IMR-90 (cell line): ENCODE measurements at regions not wholly inside any gene's neighbourhood (a gene's known extent, or its start where the extent isn't known, plus 50 kb on each side); places are given as distances from the start of the nearest gene placed in this dataset.

Source experiments
- ATAC-seq: fragments of 200-7000 bp; cut with Tn5 transposase; 2 replicates; pipeline ENCODE4 v1.9.1; 2020; ENCODE audit warnings: low read depth, mild to moderate bottlenecking, moderate library complexity
- BruUV-seq: library from RNA; stranded (reverse); fragments of 400-500 nt; replicated peaks from 2 replicates; lab custom pipeline; 2021; lab: Mats Ljungman, UMichigan
- CTCF ChIA-PET: fragments of 300-600 bp; formaldehyde crosslinking; extraction: SDS; loops from one replicate; lab custom pipeline; 2021; ENCODE audit warnings: antibody characterized with exemption; lab: Yijun Ruan, JAX
- POLR2A ChIA-PET: fragments of 300-600 bp; sonication (Branson Sonifier 250); formaldehyde crosslinking; loops from one replicate; lab custom pipeline; 2022; ENCODE audit warnings: antibody characterized with exemption; ENCODE audit not compliant: unreplicated experiment; lab: Charles Lee
- DNase-seq: peaks from one replicate; pipeline ENCODE4 v3.0.0; 2013
- H2AFZ ChIP-seq: replicated peaks from 2 replicates; pipeline ENCODE3; 2013; ENCODE audit warnings: low read length, mild to moderate bottlenecking; ENCODE audit not compliant: poor library complexity
- H2AK5ac ChIP-seq: 2 replicates; pipeline ENCODE4 v1.6.1; 2013; ENCODE audit warnings: low read depth, low read length, inconsistent platforms
- H2AK9ac ChIP-seq: replicated peaks from 2 replicates; pipeline ENCODE3; 2013; ENCODE audit warnings: mild to moderate bottlenecking, low read depth, low read length, moderate library complexity; ENCODE audit not compliant: poor library complexity
- H2BK120ac ChIP-seq: 2 replicates; pipeline ENCODE4 v1.6.1; 2013; ENCODE audit warnings: low read depth, low read length, inconsistent platforms
- H2BK15ac ChIP-seq: 3 replicates; pipeline ENCODE4 v1.6.1; 2013; ENCODE audit warnings: low read depth, low read length, inconsistent platforms
- H2BK20ac ChIP-seq: 2 replicates; pipeline ENCODE4 v1.6.1; 2013; ENCODE audit warnings: low read depth, mild to moderate bottlenecking, inconsistent platforms, low read length, moderate library complexity
- H2BK5ac ChIP-seq: 2 replicates; pipeline ENCODE4 v1.6.1; 2013; ENCODE audit warnings: mild to moderate bottlenecking, low read depth, low read length, inconsistent platforms; ENCODE audit not compliant: poor library complexity, severe bottlenecking
- H3K14ac ChIP-seq: replicated peaks from 2 replicates; pipeline ENCODE4 v1.6.1; 2013; ENCODE audit warnings: low read depth, low read length, inconsistent platforms
- H3K18ac ChIP-seq: 2 replicates; pipeline ENCODE4 v1.6.1; 2013; ENCODE audit warnings: low read depth, low read length, control low read depth
- H3K23ac ChIP-seq: 2 replicates; pipeline ENCODE4 v1.6.1; 2013; ENCODE audit warnings: low read depth, low read length, inconsistent platforms
- H3K27ac ChIP-seq: 2 replicates; pipeline ENCODE4 v1.5.1; 2013; ENCODE audit warnings: mild to moderate bottlenecking, control low read depth, low read length; ENCODE audit not compliant: insufficient read depth
- H3K27me3 ChIP-seq: 2 replicates; pipeline ENCODE4 v1.6.1; 2013; ENCODE audit warnings: low read length; ENCODE audit not compliant: control insufficient read depth, insufficient read depth
- H3K36me3 ChIP-seq: 2 replicates; pipeline ENCODE4 v1.6.1; 2013; ENCODE audit warnings: low read length, mixed read lengths; ENCODE audit not compliant: control insufficient read depth, insufficient read depth
- H3K4ac ChIP-seq: 2 replicates; pipeline ENCODE4 v1.6.1; 2013; ENCODE audit warnings: low read depth, low read length, inconsistent platforms
- H3K4me1 ChIP-seq: 2 replicates; pipeline ENCODE4 v1.6.1; 2013; ENCODE audit warnings: low read length, mixed read lengths; ENCODE audit not compliant: control insufficient read depth, insufficient read depth
- H3K4me2 ChIP-seq: 2 replicates; pipeline ENCODE4 v1.6.1; 2013; ENCODE audit warnings: low read depth, mild to moderate bottlenecking, control low read depth, low read length, moderate library complexity
- H3K4me3 ChIP-seq: 2 replicates; pipeline ENCODE4 v1.5.1; 2013; ENCODE audit warnings: low read depth, mild to moderate bottlenecking, control low read depth, low read length, moderate library complexity; ENCODE audit not compliant: insufficient read depth
- H3K56ac ChIP-seq: 2 replicates; pipeline ENCODE4 v1.6.1; 2013; ENCODE audit warnings: low read length, inconsistent platforms; ENCODE audit not compliant: insufficient read depth; ENCODE audit errors: extremely low read depth
- H3K79me1 ChIP-seq, 2 experiments: 2 replicates each; pipeline ENCODE4 v1.6.1; 2013; ENCODE audit warnings: low read length in 2 of 2, inconsistent platforms in 1 of 2, low read depth in 1 of 2
- H3K9ac ChIP-seq: 2 replicates; pipeline ENCODE4 v1.6.1; 2013; ENCODE audit warnings: low read depth, low read length, control low read depth
- H3K9me1 ChIP-seq: 2 replicates; pipeline ENCODE4 v1.6.1; 2013; ENCODE audit warnings: low read length, inconsistent platforms; ENCODE audit not compliant: insufficient read depth
- H3K9me3 ChIP-seq: 2 replicates; pipeline ENCODE4 v1.6.1; 2013; ENCODE audit warnings: low read length; ENCODE audit not compliant: control insufficient read depth, insufficient read depth
- H4K20me1 ChIP-seq: 2 replicates; pipeline ENCODE4 v1.6.1; 2013; ENCODE audit warnings: low read length, inconsistent platforms; ENCODE audit not compliant: insufficient read depth
- H4K5ac ChIP-seq: 2 replicates; pipeline ENCODE4 v1.6.1; 2013; ENCODE audit warnings: mild to moderate bottlenecking, low read depth, low read length, control low read depth
- H4K8ac ChIP-seq, 2 experiments: 2 replicates each; pipeline ENCODE4 v1.6.1; 2013; ENCODE audit warnings: low read depth in 2 of 2, low read length in 2 of 2, control low read depth in 1 of 2, inconsistent platforms in 1 of 2
- H4K91ac ChIP-seq: 2 replicates; pipeline ENCODE4 v1.6.1; 2013; ENCODE audit warnings: low read depth, low read length, inconsistent platforms; ENCODE audit not compliant: insufficient read depth
- BHLHE40 ChIP-seq: fragments of 150-350 bp; IDR thresholded peaks from 2 replicates; pipeline ENCODE4 v1.6.1; 2016; ENCODE audit warnings: mild to moderate bottlenecking, low read depth, low read length
- CEBPB ChIP-seq: IDR thresholded peaks from 2 replicates; pipeline ENCODE4 v1.6.1; 2012; ENCODE audit warnings: low read depth, low read length, improper control_type of control experiment
- CHD1 ChIP-seq: IDR thresholded peaks from 2 replicates; pipeline ENCODE4 v1.6.1; 2012; ENCODE audit warnings: low read depth, low read length, improper control_type of control experiment
- CTCF ChIP-seq: conservative IDR thresholded peaks from 2 replicates; pipeline ENCODE4 v1.5.1; 2012; ENCODE audit warnings: mild to moderate bottlenecking, low read depth, low read length, improper control_type of control experiment
- FOS ChIP-seq: fragments of 150-350 bp; IDR thresholded peaks from 2 replicates; pipeline ENCODE4 v1.6.1; 2016; ENCODE audit warnings: low read depth, low read length
- MAFK ChIP-seq: IDR thresholded peaks from 2 replicates; pipeline ENCODE4 v1.6.1; 2012; ENCODE audit warnings: low read depth, low read length, improper control_type of control experiment
- MAZ ChIP-seq: IDR thresholded peaks from 2 replicates; pipeline ENCODE4 v1.6.1; 2012; ENCODE audit warnings: low read depth, mild to moderate bottlenecking, low read length, improper control_type of control experiment, moderate library complexity, borderline replicate concordance
- MXI1 ChIP-seq: IDR thresholded peaks from 2 replicates; pipeline ENCODE4 v1.6.1; 2012; ENCODE audit warnings: low read depth, mild to moderate bottlenecking, low read length, moderate library complexity, borderline replicate concordance
- NFE2L2 ChIP-seq: fragments of 150-350 bp; IDR thresholded peaks from 2 replicates; pipeline ENCODE4 v1.6.1; 2016; ENCODE audit warnings: low read depth, mild to moderate bottlenecking, low read length
- RAD21 ChIP-seq: IDR thresholded peaks from 2 replicates; pipeline ENCODE4 v1.6.1; 2012; ENCODE audit warnings: low read length, improper control_type of control experiment
- RCOR1 ChIP-seq: IDR thresholded peaks from 2 replicates; pipeline ENCODE4 v1.6.1; 2012; ENCODE audit warnings: mild to moderate bottlenecking, low read length, improper control_type of control experiment; ENCODE audit not compliant: insufficient replicate concordance
- RFX5 ChIP-seq: IDR thresholded peaks from 2 replicates; pipeline ENCODE4 v1.8.0; 2012; ENCODE audit warnings: low read depth, mild to moderate bottlenecking, low read length, moderate library complexity
- USF2 ChIP-seq: fragments of 150-350 bp; IDR thresholded peaks from 2 replicates; pipeline ENCODE4 v1.6.1; 2017; ENCODE audit warnings: mild to moderate bottlenecking, antibody characterized with exemption, low read length, low read depth
- WGBS, 2 experiments: methylation state at CpG; one replicate each; pipeline versions ENCODE4 v1.1.5 to v1.1.7; 2013; ENCODE audit warnings: missing lambda C conversion rate in 2 of 2; ENCODE audit not compliant: insufficient read length in 1 of 2; ENCODE audit errors: extremely low coverage in 2 of 2; 5-methylcytosine and 5-hydroxymethylcytosine counted together
- dilution Hi-C: fragments of 300-500 bp; cut with HindIII; formaldehyde crosslinking; loops from one replicate; pipeline ENCODE4 v1.14.3; 2018; ENCODE audit warnings: low sequenced_read_pairs; ENCODE audit not compliant: unreplicated experiment
- in situ Hi-C: fragments of 300-500 bp; cut with MboI; formaldehyde crosslinking; loops from 3 replicates; pipeline ENCODE4 v1.14.3; 2019; ENCODE audit warnings: low sequenced_read_pairs, inconsistent platforms, mixed read lengths
- intact Hi-C: fragments of 100-400 bp; cut with micrococcal nuclease; formaldehyde crosslinking; loops from 2 replicates; pipeline ENCODE4 v1.10.0; 2022
- TF ChIP-seq, protein P1 (sequence below): fragments of 150-350 bp; IDR thresholded peaks from 2 replicates; pipeline ENCODE4 v1.6.1; 2016; ENCODE audit warnings: low read depth, mild to moderate bottlenecking, low read length, moderate library complexity, borderline replicate concordance

- H2AFZ ChIP-seq, result no peak overlapping the region
- DNase-seq (no peak), ATAC-seq (no peak)
- intact Hi-C loops, result no loop called here
- dilution Hi-C loops, result no loop called here
- no peak overlapping the region for H3K9ac ChIP-seq
- no peaks in the 10 kb centered on the region for H3K79me1 ChIP-seq
- H3K4me3 ChIP-seq, result no peak overlapping the region
- H2BK120ac ChIP-seq, result no peak overlapping the region
- no peaks in the 10 kb centered on the region for H4K20me1 ChIP-seq
- H2BK5ac ChIP-seq, result no peak overlapping the region
- no peak overlapping the region for H4K91ac ChIP-seq
- H3K18ac ChIP-seq, result no peak overlapping the region
- CTCF ChIA-PET, result no interaction called here
- no peaks in the 10 kb centered on the region for H3K9me3 ChIP-seq
- no peak overlapping the region for H3K4ac ChIP-seq
- H4K8ac ChIP-seq, result no peak overlapping the region
- no peaks in the 10 kb centered on the region for H3K36me3 ChIP-seq
- TF ChIP-seq CHD1 (no peak), RFX5 (no peak), MXI1 (no peak), RAD21 (no peak), CTCF (no peak), NFE2L2 (no peak), USF2 (no peak), FOS (no peak), MAFK (no peak), RCOR1 (no peak), CEBPB (no peak), BHLHE40 (no peak), MAZ (no peak)
- TF ChIP-seq, protein P1, sequence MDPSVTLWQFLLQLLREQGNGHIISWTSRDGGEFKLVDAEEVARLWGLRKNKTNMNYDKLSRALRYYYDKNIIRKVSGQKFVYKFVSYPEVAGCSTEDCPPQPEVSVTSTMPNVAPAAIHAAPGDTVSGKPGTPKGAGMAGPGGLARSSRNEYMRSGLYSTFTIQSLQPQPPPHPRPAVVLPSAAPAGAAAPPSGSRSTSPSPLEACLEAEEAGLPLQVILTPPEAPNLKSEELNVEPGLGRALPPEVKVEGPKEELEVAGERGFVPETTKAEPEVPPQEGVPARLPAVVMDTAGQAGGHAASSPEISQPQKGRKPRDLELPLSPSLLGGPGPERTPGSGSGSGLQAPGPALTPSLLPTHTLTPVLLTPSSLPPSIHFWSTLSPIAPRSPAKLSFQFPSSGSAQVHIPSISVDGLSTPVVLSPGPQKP, result no peak
- POLR2A ChIA-PET, result no interaction called here
- no peak overlapping the region for H2AK9ac ChIP-seq
- H4K5ac ChIP-seq, result no peak overlapping the region
- no peak overlapping the region for H3K23ac ChIP-seq
- in situ Hi-C loops, result no loop called here
- H2BK20ac ChIP-seq, result no peak overlapping the region
- H2BK15ac ChIP-seq, result no peak overlapping the region
- no peaks in the 10 kb centered on the region for H3K9me1 ChIP-seq
- no peak overlapping the region for H3K56ac ChIP-seq
- peaks cover 3% of the 10 kb centered on the region for H3K27me3 ChIP-seq
- no TSS peak for BruUV-seq
- no peaks in the 10 kb centered on the region for H3K4me1 ChIP-seq
- H2AK5ac ChIP-seq, result no peak overlapping the region
- 100% methylated on average over 2 of the region's 6 CpGs; no CpG with 5 or more reads in 1 of the 2 experiments for WGBS, 2 experiments
- H3K27ac ChIP-seq, result no peak overlapping the region
- H3K4me2 ChIP-seq, result no peak overlapping the region
- H3K14ac ChIP-seq, result no peak overlapping the region
Observed at GRCh38 chr14:58771016-58771415, 133.3 kb downstream of the DACT1 start.
